ENCODE measurements at regions not wholly inside any gene's neighbourhood (a gene's known extent, or its start where the extent isn't known, plus 50 kb on each side); places are given as distances from the start of the nearest gene placed in this dataset.

DNA sequence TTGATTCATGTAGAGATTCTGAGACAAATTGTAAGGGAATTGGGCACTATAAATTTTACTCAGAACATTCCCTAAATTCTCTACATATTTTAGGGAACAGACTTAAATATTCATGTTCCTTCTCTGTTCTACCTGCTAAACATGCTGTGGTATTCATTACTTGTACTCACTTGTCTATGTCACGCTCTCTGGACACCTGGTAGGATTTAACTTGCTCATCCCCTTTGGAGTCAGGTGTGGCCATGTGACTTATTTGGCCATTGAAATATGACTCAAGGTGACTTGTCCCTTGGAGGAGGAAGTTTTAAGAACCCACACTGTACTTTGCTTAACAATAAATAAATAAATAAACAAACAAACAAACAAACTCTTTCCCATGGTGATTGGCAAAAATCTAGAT, 2258.8 kb upstream of the WWC1 start:
- CTCF ChIA-PET (ENCODE audit: partially characterized antibody), result no interaction called here
- DNase-seq, result no peak
- Histone ChIP-seq H3K4me3 (ENCODE audit: low read length in 2 of 2) (no peak overlapping the region), H3K27me3 (ENCODE audit: insufficient read depth, low read length) (no peaks in the 10 kb centered on the region), H3K27ac (ENCODE audit: low read depth, low read length) (no peak overlapping the region), H3K4me1 (ENCODE audit: insufficient read depth, low read length) (no peaks in the 10 kb centered on the region), H3K36me3 (ENCODE audit: insufficient read depth, low read length) (no peaks in the 10 kb centered on the region), H3K9me3 (ENCODE audit: control insufficient read depth in 1 of 2, low read length in 2 of 2) (no peaks in the 10 kb centered on the region)
- no peaks in the 10 kb centered on the region for H3K27me3 Mint-ChIP-seq
- H3K27ac Mint-ChIP-seq, result no peak overlapping the region
- POLR2A ChIA-PET (ENCODE audit: partially characterized antibody), result no interaction called here
- no peaks in the 10 kb centered on the region for H3K36me3 Mint-ChIP-seq
- peaks cover 0 to 10% (median 9%) of the 10 kb centered on the region in 8 donors for H3K9me3 Mint-ChIP-seq
- intact Hi-C loops (cut with micrococcal nuclease), result no loop called here
- no peak overlapping the region for H3K4me3 Mint-ChIP-seq
- no peaks in the 10 kb centered on the region for H3K4me1 Mint-ChIP-seq

DNA sequence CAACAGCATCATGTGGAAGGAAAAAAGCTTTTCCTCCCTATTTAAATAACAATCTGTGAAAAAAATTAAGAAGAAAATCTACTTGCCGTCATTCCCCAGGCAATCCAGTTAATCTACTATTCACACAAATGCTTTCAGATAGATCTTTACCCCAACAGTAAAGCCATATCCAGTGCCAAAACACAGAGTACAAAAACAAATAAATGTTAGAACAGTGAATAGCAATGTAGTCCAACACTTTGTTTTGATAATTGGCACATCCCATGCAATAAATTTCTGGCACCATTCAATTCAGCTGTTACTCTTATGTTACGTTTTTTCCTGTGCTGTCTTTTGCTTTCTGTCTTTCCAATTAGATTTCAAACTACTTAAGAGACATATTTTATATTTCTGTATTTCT, 2245.5 kb upstream of the WWC1 start:
- Histone ChIP-seq H3K36me3 (ENCODE audit: insufficient read depth, low read length) (no peaks in the 10 kb centered on the region), H3K27ac (ENCODE audit: low read depth, low read length) (no peak overlapping the region), H3K4me3 (ENCODE audit: low read length in 2 of 2) (no peak overlapping the region), H3K9me3 (ENCODE audit: control insufficient read depth in 1 of 2, low read length in 2 of 2) (no peaks in the 10 kb centered on the region), H3K27me3 (ENCODE audit: insufficient read depth, low read length) (no peaks in the 10 kb centered on the region), H3K4me1 (ENCODE audit: insufficient read depth, low read length) (no peaks in the 10 kb centered on the region)
- Mint-ChIP-seq H3K36me3 (no peaks in the 10 kb centered on the region), H3K4me1 (no peaks in the 10 kb centered on the region), H3K4me3 (no peak overlapping the region), H3K27me3 (no peaks in the 10 kb centered on the region), H3K27ac (no peak overlapping the region), H3K9me3 (peaks cover 0 to 15% (median 7%) of the 10 kb centered on the region in 8 donors)
- no peak for DNase-seq
- POLR2A ChIA-PET (ENCODE audit: partially characterized antibody), result no interaction called here
- intact Hi-C loops (cut with micrococcal nuclease), result no loop called here
- CTCF ChIA-PET (ENCODE audit: partially characterized antibody), result no interaction called here

DNA sequence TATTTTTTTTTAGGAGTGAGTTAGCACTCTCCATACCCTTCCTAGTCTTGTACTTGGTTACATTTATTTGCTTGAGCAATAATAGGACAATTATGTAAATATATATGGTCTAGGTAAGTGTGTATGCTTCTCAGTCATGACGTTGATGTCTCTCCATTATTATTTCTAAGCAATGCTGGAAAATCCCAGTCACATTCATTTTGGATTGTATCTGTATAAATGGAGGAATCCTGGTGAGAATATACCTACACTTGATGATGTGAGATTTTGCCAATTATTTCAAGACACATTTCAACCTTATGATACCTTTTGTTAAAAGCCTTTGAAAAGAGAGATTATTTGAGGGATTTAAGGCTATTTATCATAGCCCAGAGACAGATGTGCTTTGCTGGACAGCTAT, 2244.5 kb upstream of the WWC1 start:
- intact Hi-C loops (cut with micrococcal nuclease), result no loop called here
- H3K9me3 Mint-ChIP-seq, result peaks cover 0 to 14% (median 7%) of the 10 kb centered on the region in 8 donors
- no peak for DNase-seq
- H3K4me3 Mint-ChIP-seq, result no peak overlapping the region
- H3K36me3 Mint-ChIP-seq, result no peaks in the 10 kb centered on the region
- no peak overlapping the region for H3K4me3 ChIP-seq (ENCODE audit: low read length in 2 of 2)
- H3K27me3 Mint-ChIP-seq, result no peaks in the 10 kb centered on the region
- no peaks in the 10 kb centered on the region for H3K36me3 ChIP-seq (ENCODE audit: insufficient read depth, low read length)
- CTCF ChIA-PET (ENCODE audit: partially characterized antibody), result no interaction called here
- H3K27ac Mint-ChIP-seq, result no peak overlapping the region
- POLR2A ChIA-PET (ENCODE audit: partially characterized antibody), result no interaction called here
- H3K4me1 ChIP-seq (ENCODE audit: insufficient read depth, low read length), result no peaks in the 10 kb centered on the region
- no peaks in the 10 kb centered on the region for H3K27me3 ChIP-seq (ENCODE audit: insufficient read depth, low read length)
- H3K9me3 ChIP-seq (ENCODE audit: control insufficient read depth in 1 of 2, low read length in 2 of 2), result no peaks in the 10 kb centered on the region
- H3K27ac ChIP-seq (ENCODE audit: low read depth, low read length), result no peak overlapping the region
- no peaks in the 10 kb centered on the region for H3K4me1 Mint-ChIP-seq

DNA sequence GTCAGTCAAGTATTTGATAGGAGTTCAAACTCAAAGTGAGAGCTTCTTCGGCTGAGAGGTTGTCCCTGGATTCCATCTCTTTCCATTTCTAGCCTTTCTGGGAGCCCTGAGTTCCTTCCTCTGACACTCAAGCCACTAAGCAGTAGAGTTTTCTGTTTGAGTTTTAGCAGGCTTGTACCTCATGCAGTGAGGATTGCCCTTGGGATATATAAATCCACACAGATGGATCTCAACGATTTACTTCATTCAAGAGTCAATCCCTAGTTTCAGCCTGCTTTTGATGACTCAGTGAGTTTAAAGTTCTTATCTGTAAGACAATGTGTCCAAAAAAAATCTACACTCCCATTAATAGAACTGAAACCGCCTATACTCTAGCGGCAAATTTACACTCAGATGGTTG, 2240.9 kb upstream of the WWC1 start:
- Mint-ChIP-seq H3K4me1 (no peaks in the 10 kb centered on the region), H3K4me3 (no peak overlapping the region), H3K36me3 (no peaks in the 10 kb centered on the region), H3K27me3 (no peaks in the 10 kb centered on the region), H3K27ac (no peak overlapping the region), H3K9me3 (peaks cover 0 to 17% (median 8%) of the 10 kb centered on the region in 8 donors)
- intact Hi-C loops (cut with micrococcal nuclease), result no loop called here
- no peaks in the 10 kb centered on the region for H3K27me3 ChIP-seq (ENCODE audit: insufficient read depth, low read length)
- no peaks in the 10 kb centered on the region for H3K9me3 ChIP-seq (ENCODE audit: control insufficient read depth in 1 of 2, low read length in 2 of 2)
- H3K4me3 ChIP-seq (ENCODE audit: low read length in 2 of 2), result no peak overlapping the region
- H3K27ac ChIP-seq (ENCODE audit: low read depth, low read length), result no peak overlapping the region
- ChIA-PET POLR2A (ENCODE audit: partially characterized antibody) (no interaction called here), CTCF (ENCODE audit: partially characterized antibody) (no interaction called here)
- H3K4me1 ChIP-seq (ENCODE audit: insufficient read depth, low read length), result no peaks in the 10 kb centered on the region
- DNase-seq, result no peak
- H3K36me3 ChIP-seq (ENCODE audit: insufficient read depth, low read length), result no peaks in the 10 kb centered on the region

DNA sequence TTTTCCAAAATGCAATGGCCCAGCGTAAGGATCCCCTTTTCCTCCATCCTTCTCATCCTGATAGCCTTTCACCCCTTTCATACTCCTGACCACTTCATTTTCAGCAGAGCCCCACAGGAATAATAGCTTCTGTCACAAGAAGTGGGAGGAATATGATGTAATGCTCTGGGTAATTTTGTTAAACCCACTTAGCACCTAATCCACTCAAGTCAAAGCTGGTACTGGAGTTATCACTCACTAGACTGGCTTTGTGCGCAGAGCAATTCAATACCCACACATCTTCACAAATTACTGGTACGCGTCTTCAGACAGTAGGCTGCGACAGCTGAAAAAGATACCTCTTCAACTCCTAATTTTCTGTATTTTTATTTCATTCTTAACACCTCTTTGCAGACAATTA, 2232.8 kb upstream of the WWC1 start:
- CTCF ChIA-PET (ENCODE audit: partially characterized antibody), result no interaction called here
- H3K27me3 Mint-ChIP-seq, result no peaks in the 10 kb centered on the region
- Histone ChIP-seq H3K27me3 (ENCODE audit: insufficient read depth, low read length) (no peaks in the 10 kb centered on the region), H3K4me3 (ENCODE audit: low read length in 2 of 2) (no peak overlapping the region), H3K9me3 (ENCODE audit: control insufficient read depth in 1 of 2, low read length in 2 of 2) (no peaks in the 10 kb centered on the region), H3K27ac (ENCODE audit: low read depth, low read length) (no peak overlapping the region), H3K36me3 (ENCODE audit: insufficient read depth, low read length) (no peaks in the 10 kb centered on the region), H3K4me1 (ENCODE audit: insufficient read depth, low read length) (no peaks in the 10 kb centered on the region)
- no peak for DNase-seq
- POLR2A ChIA-PET (ENCODE audit: partially characterized antibody), result no interaction called here
- peaks cover 0 to 16% (median 5%) of the 10 kb centered on the region in 8 donors for H3K9me3 Mint-ChIP-seq
- H3K27ac Mint-ChIP-seq, result no peak overlapping the region
- intact Hi-C loops (cut with micrococcal nuclease), result no loop called here
- H3K4me3 Mint-ChIP-seq, result no peak overlapping the region
- no peaks in the 10 kb centered on the region for H3K36me3 Mint-ChIP-seq
- no peaks in the 10 kb centered on the region for H3K4me1 Mint-ChIP-seq

DNA sequence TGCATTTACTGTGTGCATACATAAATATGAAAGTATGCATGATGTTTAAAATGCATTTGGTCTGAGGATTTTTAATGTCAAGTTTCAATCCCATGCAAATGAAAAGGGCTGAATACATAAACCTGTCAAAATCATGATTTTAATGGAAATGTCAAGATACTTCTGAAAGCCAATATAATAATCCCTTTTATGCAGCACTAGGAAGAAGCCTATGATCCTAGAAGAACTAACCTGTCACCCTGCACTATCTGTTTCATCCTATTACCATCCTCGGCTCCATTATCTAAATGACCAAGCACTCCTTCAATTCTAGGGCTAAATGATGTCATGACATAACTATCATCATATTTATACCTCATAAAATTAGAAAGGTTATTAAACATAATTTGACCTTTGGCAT, 2229.4 kb upstream of the WWC1 start:
- intact Hi-C loops (cut with micrococcal nuclease), result no loop called here
- Mint-ChIP-seq H3K9me3 (peaks cover 0 to 13% (median 4%) of the 10 kb centered on the region in 8 donors), H3K27me3 (no peaks in the 10 kb centered on the region), H3K36me3 (no peaks in the 10 kb centered on the region), H3K4me3 (no peak overlapping the region), H3K4me1 (no peaks in the 10 kb centered on the region), H3K27ac (no peak overlapping the region)
- DNase-seq, result no peak
- no peaks in the 10 kb centered on the region for H3K4me1 ChIP-seq (ENCODE audit: insufficient read depth, low read length)
- H3K27me3 ChIP-seq (ENCODE audit: insufficient read depth, low read length), result no peaks in the 10 kb centered on the region
- CTCF ChIA-PET (ENCODE audit: partially characterized antibody), result no interaction called here
- no peaks in the 10 kb centered on the region for H3K9me3 ChIP-seq (ENCODE audit: control insufficient read depth in 1 of 2, low read length in 2 of 2)
- no peak overlapping the region for H3K27ac ChIP-seq (ENCODE audit: low read depth, low read length)
- no peak overlapping the region for H3K4me3 ChIP-seq (ENCODE audit: low read length in 2 of 2)
- POLR2A ChIA-PET (ENCODE audit: partially characterized antibody), result no interaction called here
- H3K36me3 ChIP-seq (ENCODE audit: insufficient read depth, low read length), result no peaks in the 10 kb centered on the region

DNA sequence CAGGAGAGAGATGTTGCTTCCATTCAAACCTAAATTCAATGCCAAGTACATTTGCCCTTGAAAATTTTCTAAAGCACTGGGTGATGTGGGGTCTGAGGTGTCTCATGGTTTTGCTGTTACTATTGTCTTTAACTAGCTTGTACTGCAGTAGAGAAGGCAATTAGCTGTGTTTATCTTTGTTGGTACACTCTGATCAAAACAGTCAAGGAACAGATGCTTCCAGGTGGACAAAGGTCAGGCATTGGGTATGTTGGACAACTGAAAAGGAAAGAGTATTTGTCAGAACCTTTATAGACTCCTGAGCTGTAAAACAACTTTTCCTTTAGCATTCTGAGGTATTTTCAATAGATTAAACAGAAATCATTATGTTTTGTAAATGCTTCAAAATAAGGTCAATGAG, 2228.7 kb upstream of the WWC1 start:
- H3K4me3 Mint-ChIP-seq, result no peak overlapping the region
- H3K4me1 Mint-ChIP-seq, result no peaks in the 10 kb centered on the region
- H3K4me1 ChIP-seq (ENCODE audit: insufficient read depth, low read length), result no peaks in the 10 kb centered on the region
- no peaks in the 10 kb centered on the region for H3K9me3 ChIP-seq (ENCODE audit: control insufficient read depth in 1 of 2, low read length in 2 of 2)
- peaks cover 0 to 9% (median 4%) of the 10 kb centered on the region in 8 donors for H3K9me3 Mint-ChIP-seq
- H3K27ac ChIP-seq (ENCODE audit: low read depth, low read length), result no peak overlapping the region
- no peak overlapping the region for H3K4me3 ChIP-seq (ENCODE audit: low read length in 2 of 2)
- H3K27me3 Mint-ChIP-seq, result no peaks in the 10 kb centered on the region
- no peaks in the 10 kb centered on the region for H3K36me3 ChIP-seq (ENCODE audit: insufficient read depth, low read length)
- H3K36me3 Mint-ChIP-seq, result no peaks in the 10 kb centered on the region
- no peak overlapping the region for H3K27ac Mint-ChIP-seq
- no peak for DNase-seq
- intact Hi-C loops (cut with micrococcal nuclease), result no loop called here
- ChIA-PET POLR2A (ENCODE audit: partially characterized antibody) (interaction anchor here (0.7 kb wide), 1 partner anchor 8 kb away, joined by 3 read pairs; no protein-coding TSS in a partner anchor), CTCF (ENCODE audit: partially characterized antibody) (no interaction called here)
- H3K27me3 ChIP-seq (ENCODE audit: insufficient read depth, low read length), result no peaks in the 10 kb centered on the region

DNA sequence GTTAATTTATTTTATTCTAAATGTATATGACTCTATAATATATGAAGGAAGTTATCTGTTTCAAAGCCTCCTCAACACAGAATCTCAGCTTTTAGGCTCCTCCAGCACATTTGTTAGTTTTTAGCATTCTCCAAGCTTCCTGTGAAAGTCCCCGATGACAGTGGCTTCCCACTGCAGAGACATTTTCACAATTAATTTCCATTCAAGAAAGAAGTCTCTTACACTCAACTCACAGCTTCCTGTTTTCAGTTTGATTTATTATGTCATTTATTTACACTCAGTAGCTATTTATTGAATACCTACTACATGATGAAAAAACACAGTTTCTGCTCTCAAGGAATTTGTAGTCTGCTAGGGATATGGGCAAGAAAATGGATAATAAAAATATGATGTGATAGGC, 2228.2 kb upstream of the WWC1 start:
- POLR2A ChIA-PET (ENCODE audit: partially characterized antibody), result no interaction called here
- Mint-ChIP-seq H3K27ac (no peak overlapping the region), H3K27me3 (no peaks in the 10 kb centered on the region), H3K4me1 (no peaks in the 10 kb centered on the region), H3K9me3 (peaks cover 0 to 9% (median 4%) of the 10 kb centered on the region in 8 donors), H3K36me3 (no peaks in the 10 kb centered on the region), H3K4me3 (no peak overlapping the region)
- intact Hi-C loops (cut with micrococcal nuclease), result no loop called here
- no peaks in the 10 kb centered on the region for H3K4me1 ChIP-seq (ENCODE audit: insufficient read depth, low read length)
- H3K9me3 ChIP-seq (ENCODE audit: control insufficient read depth in 1 of 2, low read length in 2 of 2), result no peaks in the 10 kb centered on the region
- H3K4me3 ChIP-seq (ENCODE audit: low read length in 2 of 2), result no peak overlapping the region
- no peaks in the 10 kb centered on the region for H3K27me3 ChIP-seq (ENCODE audit: insufficient read depth, low read length)
- DNase-seq, result no peak
- no peaks in the 10 kb centered on the region for H3K36me3 ChIP-seq (ENCODE audit: insufficient read depth, low read length)
- CTCF ChIA-PET (ENCODE audit: partially characterized antibody), result no interaction called here
- H3K27ac ChIP-seq (ENCODE audit: low read depth, low read length), result no peak overlapping the region

Data from CD4-positive, alpha-beta memory T cell (primary cell).